Right ventricle myocardium inferior (tissue), 1 donor: ENCODE measurements at regions not wholly inside any gene's neighbourhood (a gene's known extent, or its start where the extent isn't known, plus 50 kb on each side); places are given as distances from the start of the nearest gene placed in this dataset.
"Not testable (repeated sequence)": the region's sequence is repeated elsewhere in the genome, so short reads cannot be mapped to it uniquely, and the experiment has no call there.

Source experiments
- ATAC-seq: fragments of 200-7000 bp; cut with Tn5 transposase; one replicate; pipeline ENCODE4 v1.9.1; 2020; ENCODE audit warnings: mild to moderate bottlenecking, moderate library complexity
- DNase-seq: peaks from one replicate; pipeline ENCODE4 v3.0.0; 2021; ENCODE audit errors: missing footprints
- intact Hi-C: fragments of 100-400 bp; cut with DNase I; formaldehyde crosslinking; loops from one replicate; pipeline ENCODE4 v1.11.0; 2022
- donor health status: DM: no; HTN: yes; CAD: no; lungs with severe emphysema.

GRCh38 chr13:99754750-99755149 lies 216.8 kb downstream of the ZIC5 start:
- intact Hi-C loops, DNase-seq, ATAC-seq: not testable (repeated sequence)

DNA sequence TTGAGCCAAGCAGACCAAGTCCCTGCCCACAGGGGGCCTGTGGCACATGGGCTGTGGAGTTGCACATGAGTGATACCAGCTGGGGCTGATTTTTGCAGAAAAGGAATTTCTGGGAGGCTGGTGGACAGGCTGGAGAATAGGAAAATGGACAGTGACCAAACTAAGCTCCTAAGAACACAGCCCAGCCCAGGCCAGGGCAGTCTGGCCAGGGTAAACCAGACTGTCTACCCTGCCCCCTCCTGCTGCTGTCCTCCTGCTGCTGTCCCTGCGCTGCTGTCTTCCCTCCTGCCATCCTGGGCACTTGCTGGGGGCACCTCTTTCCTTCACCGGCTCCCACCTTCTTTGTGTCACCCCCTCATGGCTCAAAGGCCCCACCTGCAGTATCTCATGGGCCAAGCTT lies 219.2 kb downstream of the ZIC5 start:
- DNase-seq (no peak), ATAC-seq (no peak)
- intact Hi-C loops, result no loop called here

- no peak for ATAC-seq
- intact Hi-C loops, result no loop called here
- DNase-seq, result no peak
Measured at GRCh38 chr13:99751517-99752199, 219.9 kb downstream of the ZIC5 start.

DNA sequence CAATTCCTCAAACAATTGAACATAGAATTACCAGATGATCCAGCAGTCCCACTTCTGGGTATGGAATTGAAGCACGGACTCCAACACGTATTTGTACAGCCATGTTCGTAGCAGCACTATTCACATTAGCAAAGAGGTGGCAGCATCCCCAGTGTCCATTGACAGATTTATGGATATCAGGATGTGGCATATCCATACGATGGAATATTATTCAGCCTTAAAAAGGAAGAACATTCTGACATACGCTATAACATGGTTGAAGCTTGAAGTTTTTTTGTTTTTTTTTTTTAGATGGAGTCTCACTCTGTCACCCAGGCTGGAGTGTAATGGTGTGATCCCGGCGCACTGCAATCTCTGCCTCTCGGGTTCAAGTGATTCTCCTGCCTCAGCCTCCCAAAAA lies 220.6 kb downstream of the ZIC5 start:
- intact Hi-C loops, result no loop called here
- no peak for ATAC-seq
- DNase-seq, result no peak

DNA sequence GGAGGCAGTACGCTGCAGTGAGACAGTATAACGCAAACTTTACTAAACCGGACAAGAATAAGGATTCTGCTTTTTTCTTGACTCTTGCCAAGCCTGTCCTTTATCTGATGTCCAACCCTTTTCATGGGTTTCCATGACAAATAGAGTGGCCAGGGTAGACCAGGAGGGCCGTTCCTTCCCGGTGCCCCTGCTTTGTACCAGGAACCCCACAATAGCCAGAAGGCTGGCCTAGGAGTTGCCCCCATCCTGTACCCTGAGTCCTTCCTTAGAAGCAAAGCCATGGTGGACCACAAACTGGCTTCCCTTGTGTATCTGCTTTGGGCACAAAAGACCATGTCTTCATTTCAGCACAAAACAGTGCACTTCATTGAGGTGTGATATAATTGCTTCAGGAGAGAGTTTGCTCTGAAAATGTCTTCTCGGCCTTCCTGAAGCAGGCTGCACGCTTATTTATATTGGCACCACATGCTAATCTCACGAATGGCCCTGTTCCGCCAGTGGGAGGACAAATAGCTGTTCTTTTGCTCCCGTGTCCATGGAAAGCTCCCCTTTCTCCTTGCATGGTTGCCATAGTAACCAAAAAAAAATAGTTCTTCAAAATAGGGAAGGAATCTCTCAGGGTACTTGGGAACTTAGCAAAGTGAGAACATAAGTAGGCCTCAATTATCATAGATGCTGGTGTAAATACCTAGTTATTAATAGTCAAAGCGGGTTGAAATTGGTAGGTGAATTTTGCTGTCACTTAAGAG lies 222.1 kb downstream of the ZIC5 start:
- no peak for ATAC-seq
- DNase-seq, result no peak
- intact Hi-C loops, result no loop called here

- ATAC-seq (no peak), DNase-seq (no peak)
- intact Hi-C loops, result no loop called here
Measured at GRCh38 chr13:99747403-99747710, 224.2 kb downstream of the ZIC5 start.

- no peak for DNase-seq
- intact Hi-C loops, result no loop called here
- ATAC-seq, result no peak
Measured at GRCh38 chr13:99746637-99747402, 224.7 kb downstream of the ZIC5 start.

DNA sequence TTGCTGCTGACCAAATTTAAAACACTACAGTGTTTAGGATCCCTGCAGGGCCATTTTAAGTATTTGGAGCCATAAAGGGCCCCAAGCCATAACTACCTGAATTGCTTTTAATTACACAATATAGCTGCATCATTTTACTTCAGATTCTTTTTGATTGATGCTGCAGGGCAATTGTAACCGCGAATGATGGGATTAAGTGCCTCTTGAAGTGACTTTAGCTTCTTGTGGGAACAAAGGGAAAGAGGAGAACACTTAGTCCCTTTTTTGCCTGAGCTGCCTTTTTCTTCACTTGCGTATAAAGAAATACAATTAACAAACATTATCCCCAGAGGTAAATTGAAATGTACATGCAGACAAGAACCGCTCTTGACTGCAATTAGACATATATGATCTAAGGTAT lies 228.5 kb downstream of the ZIC5 start:
- intact Hi-C loops, result no loop called here
- no peak for ATAC-seq
- DNase-seq, result no peak

DNA sequence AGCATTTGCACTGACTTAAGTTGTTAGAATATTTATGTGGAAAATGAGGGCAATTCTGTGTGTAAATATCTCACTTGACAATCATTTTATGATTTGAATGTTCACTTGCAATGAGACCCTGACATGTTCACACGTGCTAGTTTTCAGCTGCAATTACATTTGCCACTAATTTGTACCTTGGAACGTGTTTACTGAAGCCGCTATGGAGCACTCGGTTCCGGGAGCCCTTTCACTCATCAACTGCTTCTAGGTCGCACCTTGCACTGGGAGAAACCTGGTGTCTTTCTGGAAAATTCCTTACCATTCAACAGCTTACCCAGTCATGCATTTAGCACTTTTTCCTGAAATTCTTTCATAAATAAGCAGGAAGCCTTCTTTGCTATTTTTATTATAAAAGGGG lies 229.6 kb downstream of the ZIC5 start:
- intact Hi-C loops, result no loop called here

GRCh38 chr13:99740251-99740979 lies 231.2 kb downstream of the ZIC5 start:
- ATAC-seq, result no peak
- intact Hi-C loops, result no loop called here
- no peak for DNase-seq

More for the DNA sequence above, 229.6 kb downstream of the ZIC5 start:
- no peak for DNase-seq
- no peak for ATAC-seq

GRCh38 chr13:99738626-99739025 lies 232.9 kb downstream of the ZIC5 start:
- DNase-seq (no peak), ATAC-seq (no peak)
- intact Hi-C loops, result no loop called here

DNA sequence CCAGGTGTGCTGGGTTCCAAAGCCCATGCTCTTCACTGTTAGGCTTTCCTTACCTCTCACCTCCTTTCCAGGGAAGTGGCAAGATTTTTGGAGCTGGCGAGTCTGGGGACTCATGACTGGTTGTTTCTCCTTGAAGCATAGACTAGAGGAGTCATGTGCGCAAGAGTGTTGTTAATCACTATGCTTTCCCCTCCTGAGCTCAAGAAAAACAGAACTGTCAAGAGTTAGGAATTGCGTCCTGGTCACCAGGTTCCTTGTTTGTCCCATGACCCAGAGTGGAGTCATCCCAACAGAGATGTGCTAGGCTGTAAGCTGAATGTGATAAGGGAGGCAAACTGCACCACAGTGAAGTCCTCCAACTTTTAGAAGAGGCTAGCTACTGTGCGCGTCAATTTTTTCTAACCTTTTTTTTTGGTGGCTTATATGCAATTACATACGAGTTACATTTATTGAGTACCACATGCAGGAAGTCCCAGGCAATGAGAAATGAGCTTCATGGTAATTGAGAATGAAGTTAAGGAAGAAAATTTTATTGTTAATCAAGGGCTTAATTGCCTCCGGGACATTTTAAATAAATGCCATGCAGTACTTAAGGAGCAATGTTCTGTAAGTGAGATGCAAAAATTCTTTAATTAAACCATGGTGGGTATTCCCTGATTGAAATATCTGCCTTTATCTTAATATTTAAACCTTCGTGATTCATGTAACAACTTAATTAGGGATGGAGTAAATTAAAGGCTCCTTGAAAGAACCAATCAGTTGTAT lies 233.9 kb downstream of the ZIC5 start:
- no peak for ATAC-seq
- intact Hi-C loops, result no loop called here

DNA sequence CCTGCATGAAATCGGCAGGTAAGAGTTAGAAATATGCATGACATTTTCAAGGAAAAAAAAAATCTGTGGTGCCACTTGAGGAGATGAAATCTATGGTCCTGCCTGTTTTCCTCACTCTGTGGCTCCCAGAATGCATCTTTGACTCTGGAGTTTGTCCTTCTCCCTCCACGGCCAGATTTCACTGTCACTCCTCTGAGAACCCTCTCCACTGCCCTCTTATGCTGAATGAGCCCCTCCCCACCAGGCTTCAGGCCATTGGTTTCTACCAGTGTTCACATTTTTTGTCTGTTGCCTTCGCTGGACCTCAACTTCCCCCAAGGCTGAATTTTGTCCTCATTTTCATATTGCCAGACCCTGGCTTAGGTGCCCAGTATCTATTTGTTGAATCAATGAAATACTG lies 235.0 kb downstream of the ZIC5 start:
- no peak for ATAC-seq
- intact Hi-C loops, result no loop called here
- DNase-seq, result no peak

More for the DNA sequence above, 233.9 kb downstream of the ZIC5 start:
- DNase-seq, result no peak

DNA sequence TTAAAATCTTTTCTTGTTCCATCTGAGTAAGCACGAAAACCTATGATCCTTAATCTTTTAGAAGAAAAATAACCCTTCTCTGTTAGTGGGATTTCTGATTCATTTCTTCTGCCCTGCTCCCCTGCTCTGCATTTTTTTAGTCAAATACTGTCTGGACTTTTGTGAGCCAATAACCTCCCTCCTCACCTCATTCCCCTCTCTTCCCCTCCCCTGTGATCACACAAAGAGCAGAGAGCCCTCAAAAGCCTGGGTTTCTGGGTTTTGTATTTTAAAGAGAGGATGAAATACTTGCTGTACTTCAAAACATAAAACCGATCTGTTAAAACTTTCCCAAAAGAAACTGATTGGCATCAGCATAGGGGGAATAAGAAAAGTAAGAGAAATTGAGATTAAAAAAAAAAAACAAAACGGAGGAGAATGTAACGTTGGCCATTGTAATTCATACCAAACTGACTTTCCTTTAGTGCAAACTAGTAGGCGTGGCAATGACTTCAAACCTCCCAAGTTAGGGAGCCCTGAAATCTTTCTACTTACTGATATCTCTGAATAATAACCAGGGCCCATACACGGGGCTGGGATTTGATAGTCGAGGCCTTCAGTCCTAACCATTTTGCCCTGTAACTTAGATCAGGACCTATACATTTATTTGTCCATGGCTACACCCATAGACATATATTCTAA lies 232.9 kb downstream of the TM9SF2 start:
- intact Hi-C loops, result no loop called here
- no peak for DNase-seq
- no peak for ATAC-seq

- DNase-seq (no peak), ATAC-seq (no peak)
- intact Hi-C loops, result no loop called here
Measured at GRCh38 chr13:99733346-99733745, 232.1 kb downstream of the TM9SF2 start.

DNA sequence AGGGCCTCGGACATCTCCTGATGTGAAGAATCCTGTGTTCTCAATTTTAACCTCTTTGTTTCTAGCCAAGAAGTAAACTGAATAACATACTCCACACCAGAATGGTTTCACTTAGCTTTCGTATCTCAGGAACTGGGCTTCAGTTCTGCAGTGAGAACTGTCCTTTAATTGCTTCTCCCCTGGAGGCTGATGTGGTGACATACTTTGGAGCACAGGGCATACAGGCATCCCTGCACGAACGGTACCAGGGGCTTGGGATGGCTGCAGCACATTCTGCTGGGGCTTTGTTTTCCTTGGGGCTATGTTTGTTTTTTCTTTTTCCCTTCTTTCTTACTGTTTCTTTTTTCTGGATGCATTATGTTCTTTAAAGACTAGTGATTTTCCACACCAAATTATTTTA lies 230.5 kb downstream of the TM9SF2 start:
- intact Hi-C loops, result no loop called here
- ATAC-seq, result no peak
- no peak for DNase-seq

- no peak for ATAC-seq
- intact Hi-C loops, result no loop called here
- no peak for DNase-seq
Measured at GRCh38 chr13:99730403-99730802, 229.1 kb downstream of the TM9SF2 start.

DNA sequence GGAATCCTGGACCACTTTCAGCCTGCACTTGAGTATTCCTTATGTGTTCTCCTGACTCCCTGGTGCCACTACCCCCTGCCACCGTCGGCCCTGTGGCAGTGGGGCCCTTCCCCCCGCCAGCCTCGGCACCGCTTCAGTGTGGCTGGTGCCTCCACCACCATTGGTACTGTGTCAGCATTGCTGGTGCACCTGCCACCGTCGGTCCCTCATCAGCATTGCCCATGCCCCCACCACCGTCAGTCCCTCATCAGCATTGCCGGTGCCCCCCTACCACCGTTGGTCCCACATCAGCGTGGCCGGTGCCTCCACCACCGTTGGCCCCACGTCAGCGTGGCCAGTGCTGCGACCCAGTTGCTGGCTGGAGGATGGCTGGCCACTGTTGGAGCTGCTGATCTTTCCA lies 228.5 kb downstream of the TM9SF2 start:
- ATAC-seq, result no peak

More for the DNA sequence above, 228.5 kb downstream of the TM9SF2 start:
- intact Hi-C loops, result no loop called here
- no peak for DNase-seq
